Activated CD4-positive, alpha-beta T cell treated with anti-CD3 and anti-CD28 coated beads, Interleukin-2, Interleukin-4, amounts not matched to agents 100 ng/mL and 50 ng/mL, durations not matched to agents 16 hours and 8 hours (primary cell): ENCODE measurements at regions not wholly inside any gene's neighbourhood (a gene's known extent, or its start where the extent isn't known, plus 50 kb on each side); places are given as distances from the start of the nearest gene placed in this dataset.
"Not testable (repeated sequence)": the region's sequence is repeated elsewhere in the genome, so short reads cannot be mapped to it uniquely, and the experiment has no call there.

Experiments
- DNase-seq: peaks from one replicate; pipeline ENCODE4 v3.0.0-alpha.2; 2020; ENCODE audit warnings: low spot score

DNA sequence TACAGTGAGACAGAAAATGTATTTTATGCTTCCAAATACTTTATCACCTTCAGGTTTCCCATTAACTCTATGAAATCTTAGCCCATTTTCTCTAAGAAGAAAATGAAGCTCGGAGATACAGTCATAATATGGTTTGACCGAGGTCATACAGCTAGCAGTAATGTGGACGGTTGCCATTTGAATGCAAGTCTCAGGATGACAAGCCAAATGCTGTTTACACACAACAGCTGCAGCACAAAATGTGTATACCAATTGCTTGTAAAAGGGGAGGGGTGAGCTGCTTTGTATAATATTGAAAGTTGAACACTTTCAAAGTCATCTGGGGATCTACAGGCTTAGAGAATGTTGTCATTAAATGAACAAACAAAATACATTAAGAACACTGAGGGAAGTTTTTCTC, 93.8 kb upstream of the FSIP2 start:
- DNase-seq, result no peak

DNA sequence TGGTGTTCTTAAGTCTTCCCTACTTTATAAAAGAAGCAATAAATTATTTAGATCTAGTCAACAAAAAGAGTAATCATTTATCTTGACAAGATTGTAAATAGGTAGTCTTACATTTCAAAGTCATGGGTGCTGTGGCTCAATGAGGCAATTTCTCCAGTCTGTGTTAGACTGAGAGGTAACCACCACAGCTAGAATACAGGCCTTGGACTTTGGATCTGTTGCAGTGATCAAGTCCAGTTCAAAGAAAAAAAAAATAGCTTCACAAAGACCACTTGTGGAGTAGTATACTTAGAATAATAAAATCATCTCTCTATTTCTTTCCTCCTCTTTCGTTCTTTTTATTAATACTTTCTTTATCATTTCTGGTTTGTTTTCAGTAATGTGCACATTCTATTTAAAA, 93.1 kb upstream of the FSIP2 start:
- no peak for DNase-seq

DNA sequence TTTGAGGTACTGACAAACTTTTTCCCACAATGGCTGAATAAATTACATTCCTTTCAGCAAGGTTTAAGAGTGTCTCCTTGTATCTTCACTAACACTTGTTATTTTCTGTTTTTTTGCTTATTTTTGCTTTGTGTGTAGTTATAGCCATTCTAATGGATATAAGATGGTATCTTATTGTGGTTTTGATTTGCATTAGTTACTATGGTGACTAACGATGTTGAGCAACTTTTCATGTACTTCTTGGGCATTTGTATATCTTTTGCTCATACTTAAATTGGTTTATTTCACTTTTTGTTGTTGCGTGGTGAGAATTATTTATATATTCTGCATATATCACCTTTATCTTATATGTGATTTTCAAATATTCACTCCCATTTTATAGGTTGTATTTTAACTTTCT, 79.9 kb upstream of the FSIP2 start:
- no peak for DNase-seq

DNA sequence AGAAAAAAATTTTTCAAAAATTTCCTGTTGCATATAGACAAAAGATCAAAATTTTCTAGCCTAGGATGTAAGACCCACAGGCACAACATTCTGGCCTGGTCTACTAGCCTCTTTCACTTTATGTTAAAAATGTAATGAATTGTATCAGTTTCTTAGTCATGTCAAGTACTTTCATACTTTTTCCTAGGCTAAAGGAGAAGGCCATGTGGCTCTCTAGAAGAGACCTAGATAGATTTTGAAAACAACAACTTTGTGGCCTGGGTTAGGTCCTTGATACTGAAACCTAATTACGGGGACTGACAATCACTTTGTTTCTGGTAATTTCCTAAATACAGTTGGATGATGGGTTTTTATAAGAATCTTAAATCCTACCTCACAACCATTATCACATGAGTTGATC, 74.8 kb upstream of the FSIP2 start:
- no peak for DNase-seq

DNA sequence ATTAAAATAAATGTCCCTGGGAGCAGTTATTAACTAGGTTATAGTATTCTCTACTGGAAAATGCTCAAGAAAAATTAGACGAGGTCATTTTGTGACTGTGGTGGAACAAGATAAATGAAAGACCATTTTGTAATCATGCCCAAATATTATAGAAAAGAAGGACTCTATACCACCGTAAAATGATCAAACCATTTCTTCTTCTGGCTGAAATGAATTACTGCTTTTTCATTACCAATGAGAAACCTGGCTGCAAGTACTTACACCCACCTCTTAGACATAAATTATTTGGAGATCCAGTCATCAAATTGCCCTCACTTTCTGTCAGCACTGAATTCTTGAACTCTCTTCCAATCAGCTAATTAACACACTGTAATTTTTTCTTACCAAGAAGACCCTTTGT, 74.2 kb upstream of the FSIP2 start:
- no peak for DNase-seq

DNA sequence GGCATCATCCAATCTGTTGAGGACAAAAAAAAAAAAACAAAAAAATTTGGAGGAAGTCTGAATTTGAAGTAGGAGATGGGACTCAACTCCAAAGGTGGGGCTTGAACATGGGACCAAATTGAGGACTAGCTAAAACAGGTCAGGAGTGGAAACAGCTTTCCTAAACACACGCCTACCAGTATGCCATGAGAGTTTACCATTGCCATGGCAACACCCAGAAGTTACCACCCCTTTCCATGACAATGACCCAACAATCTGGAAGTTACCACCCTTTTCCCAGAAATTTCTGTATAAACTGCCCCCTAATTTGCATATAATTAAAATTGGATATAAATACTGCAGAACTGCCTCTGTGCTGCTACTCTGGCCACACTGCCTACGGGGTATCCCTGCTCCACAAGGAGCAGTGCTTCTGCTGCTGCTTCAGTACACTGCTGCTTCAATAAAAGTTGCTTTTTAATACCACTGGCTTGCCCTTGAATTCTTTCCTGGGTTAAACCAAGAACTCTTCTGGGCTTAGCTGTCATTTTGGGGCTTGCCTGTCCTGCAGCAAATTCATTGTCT, 73.3 kb upstream of the FSIP2 start:
- no peak for DNase-seq

DNA sequence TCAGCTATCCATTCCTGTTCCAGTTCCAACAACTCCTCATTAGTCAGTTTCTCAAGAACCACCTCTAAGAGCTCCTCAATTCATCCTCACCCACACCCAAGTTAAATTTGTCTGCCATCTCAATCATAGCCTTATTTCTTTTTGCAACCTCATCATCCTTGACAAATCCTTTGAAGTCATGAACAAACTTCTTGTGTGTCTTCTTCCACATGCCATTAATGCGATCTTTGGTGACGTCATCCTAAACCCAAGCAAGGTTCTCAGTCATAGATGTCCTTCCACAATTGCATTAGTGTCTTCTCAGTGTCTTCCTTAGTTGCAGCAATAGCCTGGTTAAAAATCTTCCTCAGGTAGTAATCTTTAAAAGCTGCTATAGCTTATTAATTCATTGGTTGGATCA, 71.2 kb upstream of the FSIP2 start:
- DNase-seq, result no peak

DNA sequence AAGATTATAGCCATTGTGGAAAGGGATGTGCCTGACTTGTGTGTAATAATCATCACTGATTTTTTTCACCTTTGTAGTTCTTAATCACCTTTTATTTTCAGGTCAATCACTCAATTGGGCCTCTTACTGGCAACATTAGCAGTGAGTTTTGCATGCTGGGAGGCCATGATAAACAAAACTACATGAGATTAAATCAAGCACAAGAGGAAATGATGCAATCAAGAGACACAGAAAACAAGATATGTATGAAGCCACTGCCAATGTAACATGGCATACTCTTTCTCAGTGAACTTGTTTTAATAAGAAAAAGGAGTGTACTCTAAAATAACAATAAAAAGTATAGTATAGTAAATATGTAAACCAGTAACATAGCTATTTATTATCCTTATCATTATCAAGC, 69.9 kb upstream of the FSIP2 start:
- DNase-seq, result no peak

DNA sequence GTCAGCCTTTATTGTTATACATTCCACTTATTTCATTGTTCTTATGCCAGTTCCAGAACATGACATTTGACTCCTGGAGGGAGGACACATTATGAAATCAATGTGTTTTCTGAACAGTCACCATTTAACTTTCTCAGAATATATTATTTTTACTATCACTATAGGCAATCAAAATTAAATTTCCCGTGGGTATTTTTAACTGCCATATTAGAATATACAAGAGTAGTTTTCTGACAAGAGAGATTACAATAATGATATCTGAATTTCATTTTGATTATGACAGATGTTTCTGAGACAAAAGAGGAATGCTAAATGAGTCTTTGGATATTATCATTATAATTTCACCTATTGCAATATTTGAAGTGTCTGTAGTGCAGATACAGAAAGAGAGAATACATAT, 64.4 kb upstream of the FSIP2 start:
- no peak for DNase-seq

DNA sequence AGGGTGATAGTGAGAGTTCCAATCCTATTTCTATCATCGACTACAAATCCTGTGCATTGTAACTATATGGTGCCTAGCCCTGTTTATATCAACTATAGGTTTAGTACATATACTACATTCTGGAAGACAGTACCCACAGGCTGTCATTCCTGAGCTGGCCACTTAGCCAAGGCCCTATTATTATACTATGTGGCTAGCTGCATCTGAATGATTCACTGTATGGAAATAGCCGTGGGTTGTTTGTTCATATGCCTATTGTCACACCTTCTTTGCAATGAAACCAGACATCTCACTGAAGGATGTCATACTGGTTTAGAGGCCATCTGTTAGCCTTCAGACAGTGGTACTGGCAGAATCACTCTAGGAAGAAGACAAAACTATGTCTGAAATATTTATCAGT, 62.3 kb upstream of the FSIP2 start:
- DNase-seq, result no peak

DNA sequence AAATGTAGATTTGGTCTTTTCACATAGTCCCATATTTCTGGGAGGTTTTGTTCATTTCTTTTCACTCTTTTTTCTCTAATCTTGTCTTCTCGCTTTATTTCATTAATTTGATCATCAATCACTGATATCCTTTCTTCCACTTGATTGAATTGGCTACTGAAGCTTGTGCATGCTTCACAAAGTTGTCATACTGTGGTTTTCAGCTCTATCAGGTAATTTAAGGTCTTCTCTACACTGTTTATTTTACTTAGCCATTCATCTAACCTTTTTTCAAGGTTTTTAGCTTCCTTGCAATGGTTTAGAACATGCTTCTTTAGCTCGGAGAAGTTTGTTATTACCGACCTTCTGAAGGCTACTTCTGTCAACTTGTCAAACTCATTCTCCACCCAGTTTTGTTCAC, 51.6 kb upstream of the FSIP2 start:
- not testable (repeated sequence) for DNase-seq

DNA sequence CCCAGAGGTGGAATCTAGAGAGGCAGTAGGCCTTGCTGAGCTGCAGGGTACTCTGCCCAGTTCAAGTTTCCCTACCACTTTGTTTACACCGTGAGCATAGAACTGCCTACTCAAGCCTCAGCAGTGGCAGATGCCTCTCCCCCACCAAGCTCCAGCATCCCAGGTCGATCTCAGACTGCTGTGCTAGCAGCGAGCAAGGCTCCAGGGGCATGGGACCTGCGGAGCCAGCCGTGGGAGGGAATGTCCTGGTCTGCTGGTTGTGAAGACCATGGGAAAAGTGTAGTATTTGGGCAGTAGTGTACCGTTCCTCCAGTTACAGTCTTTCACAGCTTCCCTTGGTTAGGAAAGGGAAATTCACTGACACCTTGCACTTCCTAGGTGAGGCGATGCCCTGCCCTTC, 50.6 kb upstream of the FSIP2 start:
- no peak for DNase-seq
